Hepatocyte (in vitro differentiated cells): ENCODE measurements at regions not wholly inside any gene's neighbourhood (a gene's known extent, or its start where the extent isn't known, plus 50 kb on each side); places are given as distances from the start of the nearest gene placed in this dataset.

Source experiments
- DNase-seq: peaks from one replicate; pipeline ENCODE4 v3.0.0-alpha.2; 2016; ENCODE audit warnings: low spot score
- H2AFZ ChIP-seq: fragments of 200-600 bp; sonication (generic); 2 replicates; pipeline ENCODE4 v1.6.0; 2016; ENCODE audit warnings: antibody characterized with exemption, mild to moderate bottlenecking
- H3K27ac ChIP-seq: fragments of 200-600 bp; sonication (generic); 2 replicates; pipeline ENCODE4 v1.5.1; 2016; ENCODE audit warnings: mild to moderate bottlenecking
- H3K27me3 ChIP-seq: fragments of 200-600 bp; sonication (generic); 2 replicates; pipeline ENCODE4 v1.6.1; 2016
- H3K36me3 ChIP-seq: fragments of 200-600 bp; sonication (generic); replicated peaks from 2 replicates; pipeline ENCODE4 v1.5.1; 2016; ENCODE audit warnings: low read depth; ENCODE audit not compliant: insufficient read depth
- H3K4me1 ChIP-seq: fragments of 200-600 bp; sonication (generic); 2 replicates; pipeline ENCODE4 v1.5.1; 2016; ENCODE audit warnings: mild to moderate bottlenecking, moderate library complexity; ENCODE audit not compliant: insufficient read depth
- H3K4me2 ChIP-seq: fragments of 200-600 bp; sonication (generic); 2 replicates; pipeline ENCODE4 v1.6.0; 2016
- H3K4me3 ChIP-seq: fragments of 200-600 bp; sonication (generic); 2 replicates; pipeline ENCODE4 v1.5.1; 2016; ENCODE audit warnings: mild to moderate bottlenecking
- H3K79me2 ChIP-seq: fragments of 200-600 bp; sonication (generic); 2 replicates; pipeline ENCODE4 v1.6.0; 2017; ENCODE audit warnings: mild to moderate bottlenecking
- H3K9me2 ChIP-seq: fragments of 200-600 bp; sonication (generic); replicated peaks from 2 replicates; pipeline ENCODE4 v1.6.0; 2017; ENCODE audit warnings: mild to moderate bottlenecking; ENCODE audit not compliant: insufficient read depth
- H3K9me3 ChIP-seq: fragments of 200-600 bp; sonication (generic); 2 replicates; pipeline ENCODE4 v1.5.1; 2016; ENCODE audit warnings: low read depth, mild to moderate bottlenecking
- H4K20me1 ChIP-seq: fragments of 200-600 bp; sonication (generic); 2 replicates; pipeline ENCODE4 v1.6.0; 2016; ENCODE audit warnings: mild to moderate bottlenecking; ENCODE audit not compliant: insufficient read depth, poor library complexity, severe bottlenecking
- EZH2 ChIP-seq: fragments of 200-600 bp; sonication (generic); IDR thresholded peaks from 2 replicates; pipeline ENCODE4 v1.6.1; 2016; ENCODE audit warnings: antibody characterized with exemption, mild to moderate bottlenecking, borderline replicate concordance
- EZH2phosphoT487 ChIP-seq: fragments of 200-600 bp; sonication (generic); IDR thresholded peaks from one replicate; pipeline ENCODE4 v1.6.1; 2018; ENCODE audit warnings: antibody characterized with exemption, mild to moderate bottlenecking, low read depth, moderate library complexity; ENCODE audit not compliant: unreplicated experiment, severe bottlenecking
- WGBS: methylation state at CpG from one replicate; pipeline ENCODE4 v1.1.6; 2016; ENCODE audit warnings: low lambda C conversion rate; ENCODE audit errors: missing lambda C conversion rate; 5-methylcytosine and 5-hydroxymethylcytosine counted together
- TF ChIP-seq, protein P1 (sequence below): fragments of 200-600 bp; sonication (generic); IDR thresholded peaks from 2 replicates; pipeline ENCODE4 v1.5.1; 2016; ENCODE audit warnings: antibody characterized with exemption, mild to moderate bottlenecking; ENCODE audit not compliant: poor library complexity

DNA sequence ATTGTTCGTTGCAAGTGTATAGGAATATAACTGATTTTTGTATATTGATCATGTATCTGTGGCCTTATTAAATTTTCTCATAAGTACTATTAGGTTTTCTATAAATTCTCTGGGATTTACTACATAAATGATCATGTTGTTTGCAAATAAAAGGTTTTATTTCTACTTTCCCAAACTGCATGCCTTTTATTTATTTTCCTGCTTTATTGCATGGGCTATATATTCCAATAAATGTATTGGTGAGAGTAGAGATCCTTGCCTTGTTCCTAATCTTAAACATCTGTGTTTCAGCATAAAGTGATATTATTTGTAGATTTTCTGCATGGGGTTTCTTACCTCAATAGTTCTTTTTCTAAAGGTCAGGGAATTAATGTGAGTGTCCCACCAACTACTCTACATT lies 107.0 kb upstream of the CD55 start:
- H3K79me2 ChIP-seq, result no peaks in the 10 kb centered on the region
- no peak overlapping the region for H3K27ac ChIP-seq
- no peak overlapping the region for H2AFZ ChIP-seq
- H4K20me1 ChIP-seq, result no peaks in the 10 kb centered on the region
- no peaks in the 10 kb centered on the region for H3K9me3 ChIP-seq
- no peaks in the 10 kb centered on the region for H3K4me1 ChIP-seq
- no peaks in the 10 kb centered on the region for H3K27me3 ChIP-seq
- DNase-seq, result no peak
- H3K4me3 ChIP-seq, result no peak overlapping the region
- H3K4me2 ChIP-seq, result no peak overlapping the region
- H3K9me2 ChIP-seq, result no peaks in the 10 kb centered on the region
- no peak for TF ChIP-seq EZH2
- no peak for TF ChIP-seq EZH2phosphoT487
- TF ChIP-seq, protein P1, sequence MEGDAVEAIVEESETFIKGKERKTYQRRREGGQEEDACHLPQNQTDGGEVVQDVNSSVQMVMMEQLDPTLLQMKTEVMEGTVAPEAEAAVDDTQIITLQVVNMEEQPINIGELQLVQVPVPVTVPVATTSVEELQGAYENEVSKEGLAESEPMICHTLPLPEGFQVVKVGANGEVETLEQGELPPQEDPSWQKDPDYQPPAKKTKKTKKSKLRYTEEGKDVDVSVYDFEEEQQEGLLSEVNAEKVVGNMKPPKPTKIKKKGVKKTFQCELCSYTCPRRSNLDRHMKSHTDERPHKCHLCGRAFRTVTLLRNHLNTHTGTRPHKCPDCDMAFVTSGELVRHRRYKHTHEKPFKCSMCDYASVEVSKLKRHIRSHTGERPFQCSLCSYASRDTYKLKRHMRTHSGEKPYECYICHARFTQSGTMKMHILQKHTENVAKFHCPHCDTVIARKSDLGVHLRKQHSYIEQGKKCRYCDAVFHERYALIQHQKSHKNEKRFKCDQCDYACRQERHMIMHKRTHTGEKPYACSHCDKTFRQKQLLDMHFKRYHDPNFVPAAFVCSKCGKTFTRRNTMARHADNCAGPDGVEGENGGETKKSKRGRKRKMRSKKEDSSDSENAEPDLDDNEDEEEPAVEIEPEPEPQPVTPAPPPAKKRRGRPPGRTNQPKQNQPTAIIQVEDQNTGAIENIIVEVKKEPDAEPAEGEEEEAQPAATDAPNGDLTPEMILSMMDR, result no peak
- H3K36me3 ChIP-seq, result no peaks in the 10 kb centered on the region
- WGBS, result 96% methylated on average over 1 of the region's 1 CpG

DNA sequence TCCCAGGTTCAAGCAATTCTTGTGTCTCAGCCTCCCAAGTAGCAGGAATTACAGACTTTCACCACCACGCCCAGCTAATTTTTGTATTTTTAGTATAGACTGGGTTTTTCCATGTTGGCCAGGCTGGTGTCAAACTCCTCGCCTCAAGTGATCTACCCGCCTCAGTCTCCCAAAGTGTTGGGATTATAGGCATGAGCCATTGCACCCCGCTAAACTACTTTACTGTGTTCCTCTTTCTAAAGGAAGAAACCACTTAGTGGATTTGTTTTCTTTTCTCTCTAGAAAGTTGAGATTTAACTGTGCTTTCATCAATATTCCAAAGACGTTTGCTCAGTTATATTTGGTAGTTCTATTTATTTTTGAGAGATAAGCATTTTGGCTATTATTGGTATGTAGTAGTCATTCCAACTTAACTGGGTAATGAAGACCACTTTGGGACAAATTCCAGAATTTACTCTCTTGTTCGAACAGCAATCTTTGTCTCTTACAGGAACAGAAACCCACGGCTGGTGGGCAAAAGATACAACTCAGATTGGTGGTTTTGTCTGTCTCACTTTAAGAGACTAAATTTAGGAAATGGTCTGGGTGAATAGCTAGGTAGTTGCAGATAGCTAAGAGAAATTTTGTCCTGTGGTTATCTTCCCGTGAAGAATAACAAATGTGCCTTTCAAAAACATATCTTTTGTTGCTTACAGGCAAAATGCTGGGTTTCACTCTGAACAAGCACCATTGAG lies 103.5 kb upstream of the CD55 start:
- no peak for TF ChIP-seq EZH2
- TF ChIP-seq, protein P1, result no peak
- no peak for TF ChIP-seq EZH2phosphoT487
- Histone ChIP-seq H3K79me2 (no peaks in the 10 kb centered on the region), H3K27ac (no peak overlapping the region), H3K4me3 (no peak overlapping the region), H3K4me1 (no peaks in the 10 kb centered on the region), H3K9me2 (no peaks in the 10 kb centered on the region), H3K9me3 (no peaks in the 10 kb centered on the region), H3K27me3 (no peaks in the 10 kb centered on the region), H2AFZ (no peak overlapping the region), H4K20me1 (no peaks in the 10 kb centered on the region), H3K36me3 (no peaks in the 10 kb centered on the region), H3K4me2 (no peak overlapping the region)
- DNase-seq, result no peak
- WGBS, result 84% methylated on average over 8 of the region's 8 CpGs

DNA sequence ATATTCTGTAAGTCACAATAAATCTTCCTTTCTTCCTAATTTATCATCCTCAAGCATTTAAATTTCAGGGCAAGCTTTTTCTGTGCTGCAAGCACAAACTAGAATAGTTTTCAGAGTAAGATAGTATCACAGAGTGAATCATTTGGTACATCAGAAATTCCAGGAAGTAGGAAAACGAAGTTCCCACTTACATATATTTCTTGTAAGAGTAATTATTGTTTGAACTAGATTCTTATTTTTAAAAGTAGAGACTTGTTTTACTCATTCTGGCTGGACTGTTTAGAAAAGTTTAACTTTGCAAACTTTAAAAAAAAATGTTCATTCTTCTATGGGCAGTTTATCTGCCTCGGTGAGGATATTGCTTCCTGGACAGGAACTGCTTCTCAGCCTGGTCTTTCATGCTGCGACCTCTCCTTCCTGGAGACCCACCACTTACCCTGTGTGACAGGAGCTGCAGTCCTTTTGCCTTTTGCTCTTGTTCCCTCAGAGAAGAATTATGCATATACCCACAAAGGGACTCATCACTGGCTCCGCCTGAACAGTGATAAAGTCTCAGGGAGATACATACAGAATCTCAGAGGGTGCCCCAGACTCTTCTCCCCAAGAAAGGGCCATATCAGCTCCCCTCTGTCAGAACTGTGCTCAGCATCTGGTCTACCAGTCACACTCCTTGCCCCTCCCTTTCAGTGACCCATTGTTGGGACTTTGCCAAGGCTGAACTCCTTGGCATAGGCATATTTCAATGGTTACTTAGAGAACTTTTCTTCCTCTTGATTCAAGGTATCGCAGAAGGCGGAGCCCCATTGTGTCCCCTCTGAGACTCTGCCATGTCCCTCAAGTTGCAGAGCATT lies 102.7 kb upstream of the CD55 start:
- H3K9me2 ChIP-seq, result no peaks in the 10 kb centered on the region
- no peak for DNase-seq
- no peaks in the 10 kb centered on the region for H3K4me1 ChIP-seq
- no peak overlapping the region for H2AFZ ChIP-seq
- H4K20me1 ChIP-seq, result no peaks in the 10 kb centered on the region
- TF ChIP-seq EZH2 (no peak), EZH2phosphoT487 (no peak)
- TF ChIP-seq, protein P1, result no peak
- no peak overlapping the region for H3K4me3 ChIP-seq
- 85% methylated on average over 6 of the region's 6 CpGs for WGBS
- no peaks in the 10 kb centered on the region for H3K9me3 ChIP-seq
- H3K27ac ChIP-seq, result no peak overlapping the region
- H3K36me3 ChIP-seq, result no peaks in the 10 kb centered on the region
- H3K27me3 ChIP-seq, result no peaks in the 10 kb centered on the region
- no peaks in the 10 kb centered on the region for H3K79me2 ChIP-seq
- H3K4me2 ChIP-seq, result no peak overlapping the region
